GM12878 (cell line): ENCODE measurements at regions not wholly inside any gene's neighbourhood (a gene's known extent, or its start where the extent isn't known, plus 50 kb on each side); places are given as distances from the start of the nearest gene placed in this dataset.

Experiments
- ATAC-seq: fragments of 200-7000 bp; cut with Tn5 transposase; 3 replicates; pipeline ENCODE4 v1.9.1; 2020; ENCODE audit warnings: mild to moderate bottlenecking, moderate library complexity
- BruUV-seq: library from RNA; stranded (reverse); fragments of 400-500 nt; replicated peaks from 2 replicates; lab custom pipeline; 2021; lab: Mats Ljungman, UMichigan
- CTCF ChIA-PET: fragments of 300-600 bp; sonication (Branson Sonifier 250); formaldehyde crosslinking; extraction: SDS; loops from one replicate; lab custom pipeline; 2021; ENCODE audit warnings: inconsistent platforms; lab: Yijun Ruan, JAX
- POLR2A ChIA-PET: fragments of 350-600 bp; formaldehyde crosslinking; extraction: SDS; loops from one replicate; lab custom pipeline; 2021; ENCODE audit warnings: inconsistent platforms; lab: Charles Lee
- RAD21 ChIA-PET: fragments of 300-600 bp; sonication (Branson Sonifier 250); formaldehyde crosslinking; loops from one replicate; lab custom pipeline; 2023; ENCODE audit warnings: antibody characterized with exemption; ENCODE audit not compliant: unreplicated experiment; lab: Charles Lee
- SMC1A ChIA-PET: fragments of 300-600 bp; sonication (Branson Sonifier 250); formaldehyde crosslinking; loops from one replicate; lab custom pipeline; 2023; ENCODE audit not compliant: unreplicated experiment, uncharacterized antibody; lab: Charles Lee
- DNase-seq: peaks from one replicate; pipeline ENCODE4 v3.0.0-alpha.2; 2011; ENCODE audit warnings: low read depth, low spot score
- FAIRE-seq: peaks from 3 replicates; lab custom pipeline; 2011; peaks lifted over from hg19 to GRCh38; lab: Jason Lieb, UNC
- H2AFZ ChIP-seq: 2 replicates; pipeline ENCODE4 v1.6.0; 2011; ENCODE audit warnings: low read depth, low read length, control low read depth; ENCODE audit not compliant: control insufficient read depth
- H3K27ac ChIP-seq: 2 replicates; pipeline ENCODE4 v1.5.1; 2011; ENCODE audit warnings: control low read depth; ENCODE audit not compliant: control insufficient read depth, insufficient read depth
- H3K27me3 ChIP-seq, 2 experiments: replicated peaks in 1 of 2; 2 replicates each; pipeline versions ENCODE4 v1.6.0 to v1.6.1; 2011; ENCODE audit warnings: low read length in 1 of 2; ENCODE audit not compliant: control insufficient read depth in 2 of 2, insufficient read depth in 2 of 2
- H3K36me3 ChIP-seq, 2 experiments: 2 replicates each; pipeline ENCODE4 v1.5.1; 2011; ENCODE audit warnings: low read length in 1 of 2; ENCODE audit not compliant: control insufficient read depth in 2 of 2, insufficient read depth in 2 of 2
- H3K4me1 ChIP-seq: 2 replicates; pipeline ENCODE4 v1.6.1; 2011; ENCODE audit warnings: mild to moderate bottlenecking, low read length, moderate library complexity, mixed read lengths; ENCODE audit not compliant: control insufficient read depth, insufficient read depth
- H3K4me2 ChIP-seq: 2 replicates; pipeline ENCODE4 v1.6.0; 2011; ENCODE audit warnings: control low read depth; ENCODE audit not compliant: control insufficient read depth, insufficient read depth
- H3K4me3 ChIP-seq: fragments of 200-600 bp; sonication (generic); 2 replicates; pipeline ENCODE4 v1.5.1; 2016
- H3K79me2 ChIP-seq: 2 replicates; pipeline ENCODE4 v1.6.0; 2011; ENCODE audit warnings: low read length; ENCODE audit not compliant: control insufficient read depth, insufficient read depth
- H3K9ac ChIP-seq: 2 replicates; pipeline ENCODE4 v1.8.0; 2011; ENCODE audit warnings: low read length, control low read depth, mixed read lengths; ENCODE audit not compliant: control insufficient read depth, insufficient read depth
- H3K9me3 ChIP-seq: replicated peaks from 3 replicates; pipeline ENCODE4 v1.5.1; 2011; ENCODE audit warnings: mild to moderate bottlenecking, low read length; ENCODE audit not compliant: control insufficient read depth, insufficient read depth
- H4K20me1 ChIP-seq: 2 replicates; pipeline ENCODE4 v1.6.0; 2011; ENCODE audit not compliant: control insufficient read depth, insufficient read depth
- BACH1 ChIP-seq: fragments of 450-650 bp; IDR thresholded peaks from 2 replicates; pipeline ENCODE4 v1.6.1; 2017; ENCODE audit warnings: mild to moderate bottlenecking, borderline replicate concordance
- CBX5 ChIP-seq: sonication (generic); IDR thresholded peaks from 2 replicates; pipeline ENCODE4 v1.6.1; 2016; ENCODE audit warnings: low read depth, moderate library complexity, mild to moderate bottlenecking, inconsistent platforms
- CEBPB ChIP-seq, 2 experiments: fragments of 150-350 bp in 1 of 2; IDR thresholded peaks; 2 replicates each; pipeline ENCODE4 v1.6.1; 2012 to 2014; ENCODE audit warnings: low read depth in 2 of 2, low read length in 2 of 2, borderline replicate concordance in 1 of 2, inconsistent platforms in 1 of 2
- ETV6 ChIP-seq, 2 experiments: fragments of 450-650 bp in 1 of 2; IDR thresholded peaks in 1 of 2; conservative IDR thresholded peaks in 1 of 2; 2 replicates each; pipeline ENCODE4 v1.6.1; 2014; ENCODE audit warnings: antibody characterized with exemption in 1 of 2, borderline replicate concordance in 1 of 2, low read depth in 1 of 2, mild to moderate bottlenecking in 1 of 2, moderate library complexity in 1 of 2
- GABPA ChIP-seq: IDR thresholded peaks from 2 replicates; pipeline ENCODE4 v1.6.1; 2014; ENCODE audit warnings: antibody characterized with exemption, low read depth, mild to moderate bottlenecking, inconsistent platforms
- HCFC1 ChIP-seq: fragments of 150-350 bp; IDR thresholded peaks from 2 replicates; pipeline ENCODE4 v1.6.1; 2014; ENCODE audit warnings: low read length
- HDAC6 ChIP-seq: fragments of 200-600 bp; sonication (generic); IDR thresholded peaks from one replicate; pipeline ENCODE4 v1.8.0; 2017; ENCODE audit warnings: antibody characterized with exemption; ENCODE audit not compliant: unreplicated experiment
- IKZF2 ChIP-seq, 2 experiments: fragments of 450-650 bp; IDR thresholded peaks; 2 replicates each; pipeline ENCODE4 v1.6.1; 2017; ENCODE audit warnings: mild to moderate bottlenecking in 2 of 2, moderate library complexity in 2 of 2
- JUND ChIP-seq: IDR thresholded peaks from 2 replicates; pipeline ENCODE4 v1.6.1; 2012; ENCODE audit warnings: low read depth, mild to moderate bottlenecking, low read length, improper control_type of control experiment, moderate library complexity
- MYB ChIP-seq: fragments of 150-350 bp; IDR thresholded peaks from 2 replicates; pipeline ENCODE4 v1.6.1; 2014; ENCODE audit warnings: mild to moderate bottlenecking, low read depth, low read length, borderline replicate concordance
- NFYA ChIP-seq: IDR thresholded peaks from 2 replicates; pipeline ENCODE4 v1.6.1; 2011; ENCODE audit warnings: low read depth, mild to moderate bottlenecking, low read length, improper control_type of control experiment, borderline replicate concordance
- RAD51 ChIP-seq: fragments of 450-650 bp; IDR thresholded peaks from 2 replicates; pipeline ENCODE4 v1.6.1; 2016; ENCODE audit warnings: moderate library complexity, mild to moderate bottlenecking, inconsistent platforms
- SMAD5 ChIP-seq: IDR thresholded peaks from 2 replicates; pipeline ENCODE4 v1.6.1; 2016; ENCODE audit warnings: antibody characterized with exemption, low read depth
- TCF12 ChIP-seq: IDR thresholded peaks from 2 replicates; pipeline ENCODE4 v1.6.1; 2011; ENCODE audit warnings: low read depth, mild to moderate bottlenecking, low read length
- ZNF207 ChIP-seq: fragments of 450-650 bp; IDR thresholded peaks from 2 replicates; pipeline ENCODE4 v1.6.1; 2014; ENCODE audit warnings: antibody characterized with exemption, mild to moderate bottlenecking, borderline replicate concordance
- WGBS: methylation state at CpG from one replicate; pipeline ENCODE4 v1.1.6; 2016; ENCODE audit warnings: low lambda C conversion rate; ENCODE audit not compliant: insufficient replicate concordance, insufficient coverage; ENCODE audit errors: missing lambda C conversion rate; 5-methylcytosine and 5-hydroxymethylcytosine counted together
- in situ Hi-C: fragments of 300-500 bp; cut with MboI; formaldehyde crosslinking; loops from 9 replicates; pipeline ENCODE4 v1.14.3; 2018; ENCODE audit warnings: mixed read lengths
- intact Hi-C: fragments of 100-400 bp; cut with micrococcal nuclease; formaldehyde crosslinking; loops from one replicate; pipeline ENCODE4 v1.14.2; 2022; ENCODE audit not compliant: unreplicated experiment
- TF ChIP-seq, protein P1 (sequence below): IDR thresholded peaks from 2 replicates; pipeline ENCODE4 v1.6.1; 2012; ENCODE audit warnings: low read depth, low read length, improper control_type of control experiment
- TF ChIP-seq, protein P2 (sequence below): fragments of 450-650 bp; IDR thresholded peaks from 2 replicates; pipeline ENCODE4 v1.6.1; 2018; ENCODE audit warnings: mild to moderate bottlenecking, low read depth, moderate library complexity; ENCODE audit not compliant: partially characterized antibody
- TF ChIP-seq, protein P3 (sequence below): fragments of 450-650 bp; conservative IDR thresholded peaks from 2 replicates; pipeline ENCODE4 v1.6.1; 2017; ENCODE audit warnings: mild to moderate bottlenecking, moderate library complexity

DNA sequence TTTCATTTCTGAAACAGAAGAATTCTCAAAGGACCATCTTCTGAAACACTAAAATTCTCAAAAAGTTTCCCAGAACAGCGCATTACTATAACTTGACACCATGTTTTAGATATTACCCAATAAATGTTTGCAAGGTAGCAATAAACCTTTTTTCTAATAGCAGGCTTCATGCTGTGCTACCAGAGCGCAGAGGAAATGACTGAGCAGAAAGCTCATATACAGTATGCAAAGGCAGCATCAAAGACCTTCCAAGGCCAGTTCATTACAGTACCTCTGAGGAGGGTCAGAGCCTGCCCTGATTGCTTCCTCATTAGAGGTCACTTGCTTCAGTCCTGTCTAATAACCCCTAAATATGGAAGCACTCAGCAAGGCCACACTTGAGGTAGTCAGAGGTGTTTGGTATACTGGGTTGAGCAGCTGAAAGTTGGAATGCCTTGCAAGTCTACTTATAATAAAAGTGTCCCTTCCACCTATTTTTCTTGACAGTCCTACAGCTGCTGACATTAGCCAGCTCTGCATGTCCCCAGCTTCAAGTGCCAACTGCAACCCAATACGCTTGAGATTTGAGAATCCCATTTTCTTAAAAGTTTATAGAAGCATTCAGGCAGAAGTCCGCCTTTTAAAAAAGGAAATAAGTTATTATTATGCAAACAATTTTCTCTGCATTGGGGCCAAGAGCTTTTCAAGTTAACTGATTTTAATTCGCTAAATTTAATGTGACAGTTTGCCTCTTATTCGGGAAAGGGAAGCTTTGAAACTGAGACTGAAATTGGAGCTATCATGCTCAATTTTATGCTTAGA, 207.2 kb downstream of the ZC3H11B start:
- intact Hi-C loops: no loop called here
- ChIA-PET CTCF (interaction anchor here (1.1 to 1.5 kb wide), 2 partner anchors 11 to 144 kb away, joined by 3 read pairs; no protein-coding TSS in a partner anchor), SMC1A (no interaction called here), RAD21 (no interaction called here), POLR2A (no interaction called here)
- H3K27me3 ChIP-seq: no peaks in the 10 kb centered on the region
- TF ChIP-seq CBX5 (no peak), RAD51 (no peak), ZNF207 (no peak), TCF12 (no peak), HCFC1 (no peak), CEBPB (IDR thresholded peaks at IDR 0.05; ENCODE audit: borderline replicate concordance in 1 of 2, low read depth in 2 of 2, low read length in 2 of 2) (no peak), GABPA (no peak), ETV6 (conservative IDR thresholded peaks at IDR 0.05 in 1 of 2, IDR thresholded peaks at IDR 0.05 in 1 of 2; ENCODE audit: borderline replicate concordance in 1 of 2, low read depth in 1 of 2) (no peak), IKZF2 (IDR thresholded peaks at IDR 0.05) (no peak), SMAD5 (no peak), HDAC6 (no peak), BACH1 (no peak), NFYA (no peak), JUND (no peak), MYB (no peak)
- TF ChIP-seq, protein P1, sequence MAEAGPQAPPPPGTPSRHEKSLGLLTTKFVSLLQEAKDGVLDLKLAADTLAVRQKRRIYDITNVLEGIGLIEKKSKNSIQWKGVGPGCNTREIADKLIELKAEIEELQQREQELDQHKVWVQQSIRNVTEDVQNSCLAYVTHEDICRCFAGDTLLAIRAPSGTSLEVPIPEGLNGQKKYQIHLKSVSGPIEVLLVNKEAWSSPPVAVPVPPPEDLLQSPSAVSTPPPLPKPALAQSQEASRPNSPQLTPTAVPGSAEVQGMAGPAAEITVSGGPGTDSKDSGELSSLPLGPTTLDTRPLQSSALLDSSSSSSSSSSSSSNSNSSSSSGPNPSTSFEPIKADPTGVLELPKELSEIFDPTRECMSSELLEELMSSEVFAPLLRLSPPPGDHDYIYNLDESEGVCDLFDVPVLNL: no peak
- TF ChIP-seq, protein P2, sequence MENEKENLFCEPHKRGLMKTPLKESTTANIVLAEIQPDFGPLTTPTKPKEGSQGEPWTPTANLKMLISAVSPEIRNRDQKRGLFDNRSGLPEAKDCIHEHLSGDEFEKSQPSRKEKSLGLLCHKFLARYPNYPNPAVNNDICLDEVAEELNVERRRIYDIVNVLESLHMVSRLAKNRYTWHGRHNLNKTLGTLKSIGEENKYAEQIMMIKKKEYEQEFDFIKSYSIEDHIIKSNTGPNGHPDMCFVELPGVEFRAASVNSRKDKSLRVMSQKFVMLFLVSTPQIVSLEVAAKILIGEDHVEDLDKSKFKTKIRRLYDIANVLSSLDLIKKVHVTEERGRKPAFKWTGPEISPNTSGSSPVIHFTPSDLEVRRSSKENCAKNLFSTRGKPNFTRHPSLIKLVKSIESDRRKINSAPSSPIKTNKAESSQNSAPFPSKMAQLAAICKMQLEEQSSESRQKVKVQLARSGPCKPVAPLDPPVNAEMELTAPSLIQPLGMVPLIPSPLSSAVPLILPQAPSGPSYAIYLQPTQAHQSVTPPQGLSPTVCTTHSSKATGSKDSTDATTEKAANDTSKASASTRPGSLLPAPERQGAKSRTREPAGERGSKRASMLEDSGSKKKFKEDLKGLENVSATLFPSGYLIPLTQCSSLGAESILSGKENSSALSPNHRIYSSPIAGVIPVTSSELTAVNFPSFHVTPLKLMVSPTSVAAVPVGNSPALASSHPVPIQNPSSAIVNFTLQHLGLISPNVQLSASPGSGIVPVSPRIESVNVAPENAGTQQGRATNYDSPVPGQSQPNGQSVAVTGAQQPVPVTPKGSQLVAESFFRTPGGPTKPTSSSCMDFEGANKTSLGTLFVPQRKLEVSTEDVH: no peak
- TF ChIP-seq, protein P3, sequence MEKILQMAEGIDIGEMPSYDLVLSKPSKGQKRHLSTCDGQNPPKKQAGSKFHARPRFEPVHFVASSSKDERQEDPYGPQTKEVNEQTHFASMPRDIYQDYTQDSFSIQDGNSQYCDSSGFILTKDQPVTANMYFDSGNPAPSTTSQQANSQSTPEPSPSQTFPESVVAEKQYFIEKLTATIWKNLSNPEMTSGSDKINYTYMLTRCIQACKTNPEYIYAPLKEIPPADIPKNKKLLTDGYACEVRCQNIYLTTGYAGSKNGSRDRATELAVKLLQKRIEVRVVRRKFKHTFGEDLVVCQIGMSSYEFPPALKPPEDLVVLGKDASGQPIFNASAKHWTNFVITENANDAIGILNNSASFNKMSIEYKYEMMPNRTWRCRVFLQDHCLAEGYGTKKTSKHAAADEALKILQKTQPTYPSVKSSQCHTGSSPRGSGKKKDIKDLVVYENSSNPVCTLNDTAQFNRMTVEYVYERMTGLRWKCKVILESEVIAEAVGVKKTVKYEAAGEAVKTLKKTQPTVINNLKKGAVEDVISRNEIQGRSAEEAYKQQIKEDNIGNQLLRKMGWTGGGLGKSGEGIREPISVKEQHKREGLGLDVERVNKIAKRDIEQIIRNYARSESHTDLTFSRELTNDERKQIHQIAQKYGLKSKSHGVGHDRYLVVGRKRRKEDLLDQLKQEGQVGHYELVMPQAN: no peak
- DNase-seq (no peak), FAIRE-seq (no peak), ATAC-seq (peak; percentile 16; the same call in 1 of the 3 replicates)
- H3K4me1 ChIP-seq: no peaks in the 10 kb centered on the region
- WGBS: 79% methylated on average over 6 of the region's 6 CpGs
- no peaks in the 10 kb centered on the region for H4K20me1 ChIP-seq
- no peak overlapping the region for H3K4me3 ChIP-seq
- no peak overlapping the region for H2AFZ ChIP-seq
- H3K36me3 ChIP-seq: no peaks in the 10 kb centered on the region
- H3K79me2 ChIP-seq: no peaks in the 10 kb centered on the region
- in situ Hi-C loops: no loop called here
- H3K27ac ChIP-seq: no peak overlapping the region
- no TSS peak for BruUV-seq
- no peaks in the 10 kb centered on the region for H3K9me3 ChIP-seq
- H3K4me2 ChIP-seq: no peak overlapping the region
- no peak overlapping the region for H3K9ac ChIP-seq
